Panc1 (cell line): ENCODE measurements at regions not wholly inside any gene's neighbourhood (a gene's known extent, or its start where the extent isn't known, plus 50 kb on each side); places are given as distances from the start of the nearest gene placed in this dataset.

Experiments
- ATAC-seq: fragments of 200-7000 bp; cut with Tn5 transposase; 2 replicates; pipeline ENCODE4 v1.9.1; 2020; ENCODE audit warnings: mild to moderate bottlenecking, moderate library complexity
- BruUV-seq: library from RNA; stranded (reverse); fragments of 400-500 nt; replicated peaks from 2 replicates; lab custom pipeline; 2021; lab: Mats Ljungman, UMichigan
- CTCF ChIA-PET: fragments of 300-600 bp; sonication (Branson Sonifier 250); formaldehyde crosslinking; loops from one replicate; lab custom pipeline; 2022; ENCODE audit warnings: antibody characterized with exemption; lab: Charles Lee
- POLR2A ChIA-PET: fragments of 300-600 bp; sonication (Branson Sonifier 250); formaldehyde crosslinking; loops from one replicate; lab custom pipeline; 2022; ENCODE audit warnings: antibody characterized with exemption; lab: Charles Lee
- DNase-seq: peaks from one replicate; pipeline ENCODE4 v3.0.0-alpha.2; 2010; ENCODE audit warnings: low read depth, low spot score
- H3K27ac ChIP-seq: 2 replicates; pipeline ENCODE4 v1.5.1; 2011; ENCODE audit warnings: mild to moderate bottlenecking, low read length, inconsistent platforms
- H3K27me3 ChIP-seq: fragments of 200-500 bp; sonication (Bioruptor generic); 2 replicates; pipeline ENCODE4 v1.6.0; 2014; ENCODE audit warnings: low read length, inconsistent platforms; ENCODE audit not compliant: control insufficient read depth, insufficient read depth
- H3K36me3 ChIP-seq: fragments of 200-500 bp; sonication (Bioruptor generic); 2 replicates; pipeline ENCODE4 v1.5.1; 2014; ENCODE audit warnings: inconsistent platforms, mild to moderate bottlenecking, low read length, moderate library complexity; ENCODE audit not compliant: control insufficient read depth, insufficient read depth
- H3K4me1 ChIP-seq: 2 replicates; pipeline ENCODE4 v1.5.1; 2011; ENCODE audit warnings: inconsistent platforms, mild to moderate bottlenecking, low read length, moderate library complexity; ENCODE audit not compliant: control insufficient read depth, insufficient read depth
- H3K4me3 ChIP-seq, 2 experiments: 2 replicates each; pipeline ENCODE4 v1.5.1; 2011 to 2012; ENCODE audit warnings: low read depth in 2 of 2, low read length in 2 of 2, mild to moderate bottlenecking in 2 of 2, inconsistent platforms in 1 of 2, moderate library complexity in 1 of 2
- H3K9me3 ChIP-seq: fragments of 200-500 bp; sonication (Bioruptor generic); 2 replicates; pipeline ENCODE4 v1.5.1; 2014; ENCODE audit warnings: low read depth, mild to moderate bottlenecking, inconsistent platforms, low read length, moderate library complexity; ENCODE audit not compliant: control insufficient read depth, insufficient read depth
- CTCF ChIP-seq: fragments of 450-650 bp; IDR thresholded peaks from 2 replicates; pipeline ENCODE4 v1.5.1; 2017; ENCODE audit warnings: mild to moderate bottlenecking
- POLR2AphosphoS5 ChIP-seq: IDR thresholded peaks from 2 replicates; pipeline ENCODE4 v1.6.1; 2012; ENCODE audit warnings: mild to moderate bottlenecking, low read depth, low read length, moderate library complexity
- REST ChIP-seq, 2 experiments: IDR thresholded peaks; 2 replicates each; pipeline ENCODE4 v1.6.1; 2011 to 2012; ENCODE audit warnings: low read depth in 2 of 2, control low read depth in 1 of 2, low read length in 1 of 2, mild to moderate bottlenecking in 1 of 2, moderate library complexity in 1 of 2; ENCODE audit not compliant: insufficient read depth in 1 of 2
- SIN3A ChIP-seq: IDR thresholded peaks from 2 replicates; pipeline ENCODE4 v1.6.1; 2012; ENCODE audit warnings: low read depth, mild to moderate bottlenecking, low read length, moderate library complexity, borderline replicate concordance; ENCODE audit not compliant: insufficient read depth
- TCF7L2 ChIP-seq: IDR thresholded peaks from 2 replicates; pipeline ENCODE4 v1.6.1; 2011; ENCODE audit warnings: mild to moderate bottlenecking, low read depth, low read length, inconsistent platforms
- in situ Hi-C: cut with HindIII; loops from 2 replicates; pipeline ENCODE4 v1.10.0; 2016; ENCODE audit warnings: low sequenced_read_pairs, low pct_unique_long_range_greater_than_20kb
- intact Hi-C: fragments of 100-400 bp; cut with micrococcal nuclease; formaldehyde crosslinking; loops from one replicate; pipeline ENCODE4 v1.10.0; 2022; ENCODE audit not compliant: unreplicated experiment

DNA sequence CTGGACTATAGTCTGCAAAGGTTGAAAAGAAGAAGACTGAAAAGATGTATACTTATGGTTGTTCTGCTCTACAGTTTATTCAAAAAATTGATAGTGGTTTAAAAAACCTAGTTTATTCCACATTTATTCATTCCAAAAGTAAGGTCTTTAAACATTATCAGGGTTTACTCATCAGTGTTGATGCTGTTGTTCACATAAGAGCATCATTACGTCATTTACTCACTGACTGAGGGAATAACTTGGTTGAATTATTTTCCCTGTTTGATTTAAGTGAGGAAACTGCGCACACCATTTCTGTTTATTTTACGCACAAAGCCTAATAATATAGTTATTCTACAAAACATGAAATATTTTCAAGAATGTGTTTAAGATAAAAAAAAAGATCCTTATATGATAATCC is 303.1 kb upstream of the PRKD1 start:
- DNase-seq (no peak), ATAC-seq (no peak)
- in situ Hi-C loops (no loop called here), intact Hi-C loops (no loop called here)
- Histone ChIP-seq H3K9me3 (no peaks in the 10 kb centered on the region), H3K4me1 (no peaks in the 10 kb centered on the region), H3K27me3 (no peaks in the 10 kb centered on the region), H3K27ac (no peak overlapping the region), H3K4me3 (no peak overlapping the region), H3K36me3 (no peaks in the 10 kb centered on the region)
- BruUV-seq, result no TSS peak
- ChIA-PET CTCF (no interaction called here), POLR2A (no interaction called here)
- TF ChIP-seq POLR2AphosphoS5 (no peak), SIN3A (no peak)

GRCh38 chr14:30234966-30235365 is 307.3 kb upstream of the PRKD1 start:
- H3K9me3 ChIP-seq, result no peaks in the 10 kb centered on the region
- no peaks in the 10 kb centered on the region for H3K4me1 ChIP-seq
- TF ChIP-seq REST (IDR thresholded peaks at IDR 0.05; ENCODE audit: insufficient read depth in 1 of 2, low read depth in 2 of 2, low read length in 1 of 2) (no peak), CTCF (no peak), SIN3A (no peak), POLR2AphosphoS5 (no peak), TCF7L2 (no peak)
- no peaks in the 10 kb centered on the region for H3K27me3 ChIP-seq
- no peak overlapping the region for H3K4me3 ChIP-seq
- no peak for DNase-seq
- CTCF ChIA-PET, result no interaction called here
- no peaks in the 10 kb centered on the region for H3K36me3 ChIP-seq
- no TSS peak for BruUV-seq
- intact Hi-C loops (no loop called here), in situ Hi-C loops (no loop called here)
- POLR2A ChIA-PET, result interaction anchor here (0.7 kb wide), 1 partner anchor 298 kb away, joined by 8 read pairs; no protein-coding TSS in a partner anchor
- ATAC-seq, result no peak
- H3K27ac ChIP-seq, result no peak overlapping the region

- Histone ChIP-seq H3K36me3 (no peaks in the 10 kb centered on the region), H3K9me3 (no peaks in the 10 kb centered on the region), H3K27ac (no peak overlapping the region), H3K4me3 (no peak overlapping the region), H3K4me1 (no peaks in the 10 kb centered on the region), H3K27me3 (no peaks in the 10 kb centered on the region)
- no peak for ATAC-seq
- POLR2A ChIA-PET, result interaction anchor here (0.7 kb wide), 1 partner anchor 298 kb away, joined by 8 read pairs; no protein-coding TSS in a partner anchor
- CTCF ChIA-PET, result no interaction called here
- TF ChIP-seq REST (IDR thresholded peaks at IDR 0.05; ENCODE audit: insufficient read depth in 1 of 2, low read depth in 2 of 2, low read length in 1 of 2) (no peak), SIN3A (no peak), TCF7L2 (no peak), CTCF (no peak), POLR2AphosphoS5 (no peak)
- DNase-seq, result no peak
- intact Hi-C loops (no loop called here), in situ Hi-C loops (no loop called here)
- no TSS peak for BruUV-seq
These were observed 307.8 kb upstream of the PRKD1 start for GRCh38 chr14:30235485-30235884.
